OCI-LY7 (cell line): ENCODE measurements at regions not wholly inside any gene's neighbourhood (a gene's known extent, or its start where the extent isn't known, plus 50 kb on each side); places are given as distances from the start of the nearest gene placed in this dataset.

ENCODE experiments used
- EZH2phosphoT487 ChIP-seq: fragments of 200-600 bp; sonication (generic); IDR thresholded peaks from 2 replicates; pipeline ENCODE4 v1.6.1; 2018; ENCODE audit warnings: low read depth, borderline replicate concordance, mild to moderate bottlenecking, mixed run types, antibody characterized with exemption, low read length, moderate library complexity, mixed read lengths
- TF ChIP-seq, protein P1 (sequence below): fragments of 200-600 bp; sonication (generic); conservative IDR thresholded peaks from 2 replicates; pipeline ENCODE4 v1.5.1; 2014; ENCODE audit warnings: mild to moderate bottlenecking, antibody characterized with exemption, low read length, moderate library complexity, mixed read lengths

- TF ChIP-seq, protein P1, sequence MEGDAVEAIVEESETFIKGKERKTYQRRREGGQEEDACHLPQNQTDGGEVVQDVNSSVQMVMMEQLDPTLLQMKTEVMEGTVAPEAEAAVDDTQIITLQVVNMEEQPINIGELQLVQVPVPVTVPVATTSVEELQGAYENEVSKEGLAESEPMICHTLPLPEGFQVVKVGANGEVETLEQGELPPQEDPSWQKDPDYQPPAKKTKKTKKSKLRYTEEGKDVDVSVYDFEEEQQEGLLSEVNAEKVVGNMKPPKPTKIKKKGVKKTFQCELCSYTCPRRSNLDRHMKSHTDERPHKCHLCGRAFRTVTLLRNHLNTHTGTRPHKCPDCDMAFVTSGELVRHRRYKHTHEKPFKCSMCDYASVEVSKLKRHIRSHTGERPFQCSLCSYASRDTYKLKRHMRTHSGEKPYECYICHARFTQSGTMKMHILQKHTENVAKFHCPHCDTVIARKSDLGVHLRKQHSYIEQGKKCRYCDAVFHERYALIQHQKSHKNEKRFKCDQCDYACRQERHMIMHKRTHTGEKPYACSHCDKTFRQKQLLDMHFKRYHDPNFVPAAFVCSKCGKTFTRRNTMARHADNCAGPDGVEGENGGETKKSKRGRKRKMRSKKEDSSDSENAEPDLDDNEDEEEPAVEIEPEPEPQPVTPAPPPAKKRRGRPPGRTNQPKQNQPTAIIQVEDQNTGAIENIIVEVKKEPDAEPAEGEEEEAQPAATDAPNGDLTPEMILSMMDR = no peak
- no peak for TF ChIP-seq EZH2phosphoT487
Observed at GRCh38 chr14:34069854-34070582, 119.1 kb upstream of the EGLN3 start.
